ENCODE measurements at regions not wholly inside any gene's neighbourhood (a gene's known extent, or its start where the extent isn't known, plus 50 kb on each side); places are given as distances from the start of the nearest gene placed in this dataset.

DNA sequence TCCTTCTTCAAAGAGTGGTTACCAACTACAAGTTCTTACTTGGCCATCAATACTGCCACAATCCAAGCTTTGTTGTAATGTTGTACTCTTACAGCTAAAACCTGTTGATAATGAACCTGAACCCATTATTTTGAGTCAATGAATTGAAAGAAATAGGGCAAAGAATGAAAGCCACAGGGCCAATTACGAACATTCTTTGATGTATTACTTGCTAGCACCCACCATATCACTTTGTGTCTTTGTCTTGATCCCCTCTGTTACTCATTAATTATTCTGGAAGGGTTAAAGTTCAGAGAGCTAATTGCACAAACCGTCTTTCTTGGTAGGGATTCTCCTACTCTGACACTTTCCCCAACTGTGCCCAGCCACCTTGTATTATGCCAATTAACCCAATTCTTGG, 53.2 kb upstream of the TFEC start:
- TF ChIP-seq POLR2A (IDR thresholded peaks at IDR 0.05) (no peak), CTCF (IDR thresholded peaks at IDR 0.05) (no peak), POLR2AphosphoS5 (IDR thresholded peaks at IDR 0.05; ENCODE audit: insufficient read depth in 1 of 2, low read depth in 1 of 2) (no peak)
- Histone ChIP-seq H3K4me3 (no peak overlapping the region), H3K27me3 (no peaks in the 10 kb centered on the region), H3K36me3 (no peaks in the 10 kb centered on the region), H3K4me1 (no peaks in the 10 kb centered on the region), H3K27ac (no peak overlapping the region), H3K9me3 (no peaks in the 10 kb centered on the region)
- intact Hi-C loops (cut with DNase I): no loop called here
- no peak for DNase-seq (ENCODE audit: extremely low spot score in 2 of 2)

GRCh38 chr7:116086547-116087045, 56.0 kb upstream of the TFEC start:
- no peaks in the 10 kb centered on the region for H3K9me3 ChIP-seq
- TF ChIP-seq POLR2AphosphoS5 (IDR thresholded peaks at IDR 0.05; ENCODE audit: insufficient read depth in 1 of 2, low read depth in 1 of 2) (no peak), CTCF (IDR thresholded peaks at IDR 0.05) (no peak), POLR2A (IDR thresholded peaks at IDR 0.05) (no peak)
- H3K36me3 ChIP-seq: no peaks in the 10 kb centered on the region
- intact Hi-C loops (cut with DNase I): no loop called here
- H3K4me1 ChIP-seq: no peaks in the 10 kb centered on the region
- no peak for DNase-seq (ENCODE audit: extremely low spot score in 2 of 2)
- no peak overlapping the region for H3K27ac ChIP-seq
- H3K27me3 ChIP-seq: no peaks in the 10 kb centered on the region
- H3K4me3 ChIP-seq: no peak overlapping the region

- DNase-seq (ENCODE audit: extremely low spot score in 2 of 2): no peak
- no peaks in the 10 kb centered on the region for H3K4me1 ChIP-seq
- TF ChIP-seq POLR2AphosphoS5 (IDR thresholded peaks at IDR 0.05; ENCODE audit: insufficient read depth in 1 of 2, low read depth in 1 of 2) (no peak), POLR2A (IDR thresholded peaks at IDR 0.05) (no peak), CTCF (IDR thresholded peaks at IDR 0.05) (no peak)
These were observed 56.7 kb upstream of the TFEC start for GRCh38 chr7:116087291-116087690.

DNA sequence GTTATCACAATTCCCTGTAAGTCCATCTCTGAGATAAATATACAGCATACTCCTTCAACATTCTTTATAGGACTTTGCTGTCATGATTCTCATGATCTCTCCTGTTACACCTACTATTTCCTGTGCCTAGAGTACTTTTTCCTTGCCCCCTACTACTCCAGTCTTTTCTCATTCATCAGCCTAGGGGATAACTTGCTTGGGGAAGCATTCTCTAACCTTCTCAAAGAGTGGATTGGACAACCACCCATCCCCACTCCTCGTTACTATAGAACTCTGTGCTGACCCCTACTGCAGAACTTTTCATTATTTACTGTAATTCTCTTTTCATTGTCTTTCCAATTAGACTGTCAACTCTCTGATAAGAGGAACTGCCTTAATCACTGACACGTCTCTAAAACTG, 57.4 kb upstream of the TFEC start:
- Histone ChIP-seq H3K36me3 (no peaks in the 10 kb centered on the region), H3K9me3 (no peaks in the 10 kb centered on the region), H3K27me3 (no peaks in the 10 kb centered on the region), H3K4me3 (no peak overlapping the region), H3K27ac (no peak overlapping the region), H3K4me1 (no peaks in the 10 kb centered on the region)
- TF ChIP-seq POLR2AphosphoS5 (IDR thresholded peaks at IDR 0.05; ENCODE audit: insufficient read depth in 1 of 2, low read depth in 1 of 2) (no peak), POLR2A (IDR thresholded peaks at IDR 0.05) (no peak), CTCF (IDR thresholded peaks at IDR 0.05) (no peak)
- DNase-seq (ENCODE audit: extremely low spot score in 2 of 2): no peak
- intact Hi-C loops (cut with DNase I): no loop called here

More at GRCh38 chr7:116087291-116087690, 56.7 kb upstream of the TFEC start:
- intact Hi-C loops (cut with DNase I): no loop called here
- Histone ChIP-seq H3K27ac (no peak overlapping the region), H3K9me3 (no peaks in the 10 kb centered on the region), H3K27me3 (no peaks in the 10 kb centered on the region), H3K36me3 (no peaks in the 10 kb centered on the region), H3K4me3 (no peak overlapping the region)

DNA sequence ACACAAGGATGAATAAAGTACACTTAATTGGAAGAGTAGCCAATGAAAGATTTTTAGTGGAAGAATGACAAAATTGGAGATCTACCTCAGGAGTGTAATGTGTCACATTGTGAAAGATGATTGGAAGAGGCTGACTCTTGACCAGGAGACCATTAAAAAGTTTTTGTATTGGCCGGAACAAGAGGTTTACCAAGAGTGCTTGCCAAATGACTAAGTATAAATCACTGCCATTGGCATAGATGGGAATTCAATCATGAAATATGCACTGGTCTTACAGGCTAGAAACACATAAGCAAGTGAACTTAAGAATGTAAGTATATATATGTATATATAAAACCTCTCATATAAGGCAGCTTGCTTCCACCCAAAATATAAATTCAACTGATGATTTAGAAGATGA, 58.7 kb upstream of the TFEC start:
- H3K4me1 ChIP-seq: no peaks in the 10 kb centered on the region
- intact Hi-C loops (cut with DNase I): no loop called here
- no peak for DNase-seq (ENCODE audit: extremely low spot score in 2 of 2)
- no peaks in the 10 kb centered on the region for H3K36me3 ChIP-seq
- no peak for TF ChIP-seq CTCF (IDR thresholded peaks at IDR 0.05)
- H3K4me3 ChIP-seq: no peak overlapping the region
- H3K9me3 ChIP-seq: no peaks in the 10 kb centered on the region
- H3K27ac ChIP-seq: no peak overlapping the region
- H3K27me3 ChIP-seq: no peaks in the 10 kb centered on the region
